ENCODE measurements at regions not wholly inside any gene's neighbourhood (a gene's known extent, or its start where the extent isn't known, plus 50 kb on each side); places are given as distances from the start of the nearest gene placed in this dataset.

DNA sequence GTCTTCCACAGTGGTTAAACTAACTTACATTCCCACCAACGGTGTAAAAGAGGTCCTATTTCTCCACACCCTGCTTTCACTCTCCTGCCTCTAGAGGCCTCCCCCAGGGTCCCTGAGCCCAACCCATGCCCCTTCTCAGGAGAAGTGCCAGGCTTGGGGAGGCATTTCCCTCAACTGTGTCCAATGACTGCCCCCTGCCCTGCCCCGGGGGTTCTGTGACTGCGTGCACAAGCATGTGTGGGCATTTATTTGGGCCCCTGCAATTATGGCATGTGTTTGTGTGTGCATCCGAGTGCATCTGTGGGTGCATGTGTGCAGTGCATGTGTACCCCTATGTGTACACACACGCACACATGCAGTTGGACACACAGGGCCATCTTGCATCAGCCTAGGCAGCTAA is 57.3 kb downstream of the INHBB start:
- DNase-seq = no peak
- no peaks in the 10 kb centered on the region for H3K36me3 ChIP-seq (ENCODE audit: control insufficient read depth in 2 of 3, insufficient read depth in 3 of 3, low read length in 3 of 3)
- H3K27me3 ChIP-seq (ENCODE audit: control insufficient read depth, insufficient read depth, low read length) = no peaks in the 10 kb centered on the region
- no peak overlapping the region for H3K9ac ChIP-seq (ENCODE audit: low read length in 3 of 3)
- H3K9me3 ChIP-seq (ENCODE audit: control insufficient read depth in 2 of 3, insufficient read depth in 1 of 3, low read length in 3 of 3) = no peaks in the 10 kb centered on the region
- FAIRE-seq = no peak
- H3K4me1 ChIP-seq (ENCODE audit: control insufficient read depth in 2 of 3, insufficient read depth in 2 of 3, low read depth in 1 of 3, low read length in 3 of 3) = no peaks in the 10 kb centered on the region
- no peak overlapping the region for H3K27ac ChIP-seq (ENCODE audit: low read depth in 2 of 2, low read length in 2 of 2)
- intact Hi-C loops (cut with DNase I) = no loop called here
- TF ChIP-seq, protein P1, sequence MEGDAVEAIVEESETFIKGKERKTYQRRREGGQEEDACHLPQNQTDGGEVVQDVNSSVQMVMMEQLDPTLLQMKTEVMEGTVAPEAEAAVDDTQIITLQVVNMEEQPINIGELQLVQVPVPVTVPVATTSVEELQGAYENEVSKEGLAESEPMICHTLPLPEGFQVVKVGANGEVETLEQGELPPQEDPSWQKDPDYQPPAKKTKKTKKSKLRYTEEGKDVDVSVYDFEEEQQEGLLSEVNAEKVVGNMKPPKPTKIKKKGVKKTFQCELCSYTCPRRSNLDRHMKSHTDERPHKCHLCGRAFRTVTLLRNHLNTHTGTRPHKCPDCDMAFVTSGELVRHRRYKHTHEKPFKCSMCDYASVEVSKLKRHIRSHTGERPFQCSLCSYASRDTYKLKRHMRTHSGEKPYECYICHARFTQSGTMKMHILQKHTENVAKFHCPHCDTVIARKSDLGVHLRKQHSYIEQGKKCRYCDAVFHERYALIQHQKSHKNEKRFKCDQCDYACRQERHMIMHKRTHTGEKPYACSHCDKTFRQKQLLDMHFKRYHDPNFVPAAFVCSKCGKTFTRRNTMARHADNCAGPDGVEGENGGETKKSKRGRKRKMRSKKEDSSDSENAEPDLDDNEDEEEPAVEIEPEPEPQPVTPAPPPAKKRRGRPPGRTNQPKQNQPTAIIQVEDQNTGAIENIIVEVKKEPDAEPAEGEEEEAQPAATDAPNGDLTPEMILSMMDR (IDR thresholded peaks at IDR 0.05; ENCODE audit: borderline replicate concordance, extremely low read depth, insufficient read depth) = no peak
- H3K4me3 ChIP-seq (ENCODE audit: low read length in 3 of 3) = no peak overlapping the region

GRCh38 chr2:120403676-120404075 is 57.7 kb downstream of the INHBB start:
- TF ChIP-seq, protein P1 (IDR thresholded peaks at IDR 0.05; ENCODE audit: borderline replicate concordance, extremely low read depth, insufficient read depth) = no peak
- Histone ChIP-seq H3K9ac (ENCODE audit: low read length in 3 of 3) (no peak overlapping the region), H3K4me1 (ENCODE audit: control insufficient read depth in 2 of 3, insufficient read depth in 2 of 3, low read depth in 1 of 3, low read length in 3 of 3) (no peaks in the 10 kb centered on the region), H3K4me3 (ENCODE audit: low read length in 3 of 3) (no peak overlapping the region), H3K27ac (ENCODE audit: low read depth in 2 of 2, low read length in 2 of 2) (no peak overlapping the region), H3K36me3 (ENCODE audit: control insufficient read depth in 2 of 3, insufficient read depth in 3 of 3, low read length in 3 of 3) (no peaks in the 10 kb centered on the region), H3K27me3 (ENCODE audit: control insufficient read depth, insufficient read depth, low read length) (no peaks in the 10 kb centered on the region), H3K9me3 (ENCODE audit: control insufficient read depth in 2 of 3, insufficient read depth in 1 of 3, low read length in 3 of 3) (no peaks in the 10 kb centered on the region)
- peak in 1 of 5 donors; percentile 20 for DNase-seq
- no peak for FAIRE-seq
- intact Hi-C loops (cut with DNase I) = no loop called here

- H3K36me3 ChIP-seq (ENCODE audit: control insufficient read depth in 2 of 3, insufficient read depth in 3 of 3, low read length in 3 of 3) = no peaks in the 10 kb centered on the region
- intact Hi-C loops (cut with DNase I) = no loop called here
- TF ChIP-seq, protein P1 (IDR thresholded peaks at IDR 0.05; ENCODE audit: borderline replicate concordance, extremely low read depth, insufficient read depth) = no peak
- no peaks in the 10 kb centered on the region for H3K9me3 ChIP-seq (ENCODE audit: control insufficient read depth in 2 of 3, insufficient read depth in 1 of 3, low read length in 3 of 3)
- DNase-seq = no peak
- no peaks in the 10 kb centered on the region for H3K27me3 ChIP-seq (ENCODE audit: control insufficient read depth, insufficient read depth, low read length)
- FAIRE-seq = no peak
- no peaks in the 10 kb centered on the region for H3K4me1 ChIP-seq (ENCODE audit: control insufficient read depth in 2 of 3, insufficient read depth in 2 of 3, low read depth in 1 of 3, low read length in 3 of 3)
- H3K4me3 ChIP-seq (ENCODE audit: low read length in 3 of 3) = no peak overlapping the region
- H3K9ac ChIP-seq (ENCODE audit: low read length in 3 of 3) = no peak overlapping the region
- no peak overlapping the region for H3K27ac ChIP-seq (ENCODE audit: low read depth in 2 of 2, low read length in 2 of 2)
Measured at GRCh38 chr2:120404274-120404673, 58.3 kb downstream of the INHBB start.

Measured in kidney (tissue), 13 donors.